H9 (cell line): ENCODE measurements at regions not wholly inside any gene's neighbourhood (a gene's known extent, or its start where the extent isn't known, plus 50 kb on each side); places are given as distances from the start of the nearest gene placed in this dataset.

Experiments
- DNase-seq: peaks from one replicate; pipeline ENCODE4 v3.0.0-alpha.2; 2017
- H2AFZ ChIP-seq: one replicate; pipeline ENCODE4 v1.6.1; 2013; ENCODE audit warnings: mild to moderate bottlenecking, low read length, control low read depth, moderate library complexity
- H2AK5ac ChIP-seq: 2 replicates; pipeline ENCODE4 v1.6.1; 2013; ENCODE audit warnings: low read length, control low read depth, mixed read lengths; ENCODE audit not compliant: insufficient read length
- H2BK120ac ChIP-seq: one replicate; pipeline ENCODE4 v1.6.1; 2013; ENCODE audit warnings: low read depth, mild to moderate bottlenecking, low read length, control low read depth, inconsistent platforms; ENCODE audit not compliant: poor library complexity, severe bottlenecking
- H2BK12ac ChIP-seq: 2 replicates; pipeline ENCODE4 v1.6.1; 2013; ENCODE audit warnings: low read length, control low read depth, mixed read lengths, low read depth; ENCODE audit not compliant: insufficient read length
- H2BK15ac ChIP-seq: 2 replicates; pipeline ENCODE4 v1.6.1; 2013; ENCODE audit warnings: low read depth, low read length, control low read depth
- H2BK20ac ChIP-seq: one replicate; pipeline ENCODE4 v1.6.1; 2013; ENCODE audit warnings: low read depth, mild to moderate bottlenecking, low read length, control low read depth, inconsistent platforms; ENCODE audit not compliant: poor library complexity, severe bottlenecking
- H2BK5ac ChIP-seq: 2 replicates; pipeline ENCODE4 v1.6.1; 2013; ENCODE audit warnings: low read length, control low read depth, mixed read lengths; ENCODE audit not compliant: insufficient read length
- H3K14ac ChIP-seq: 2 replicates; pipeline ENCODE4 v1.6.1; 2013; ENCODE audit warnings: low read length, control low read depth; ENCODE audit not compliant: insufficient read depth
- H3K18ac ChIP-seq: 2 replicates; pipeline ENCODE4 v1.6.1; 2013; ENCODE audit warnings: low read depth, mild to moderate bottlenecking, mixed read lengths, low read length, control low read depth; ENCODE audit not compliant: insufficient read length
- H3K23ac ChIP-seq: 2 replicates; pipeline ENCODE4 v1.6.1; 2013; ENCODE audit warnings: low read length, control low read depth, mixed read lengths, low read depth; ENCODE audit not compliant: insufficient read length
- H3K23me2 ChIP-seq: 2 replicates; pipeline ENCODE4 v1.6.1; 2013; ENCODE audit warnings: low read depth, mild to moderate bottlenecking, mixed read lengths, low read length, control low read depth; ENCODE audit not compliant: insufficient read length, poor library complexity, severe bottlenecking
- H3K27ac ChIP-seq: 2 replicates; pipeline ENCODE4 v1.5.1; 2013; ENCODE audit warnings: low read length, control low read depth, mixed read lengths, low read depth; ENCODE audit not compliant: insufficient read length
- H3K27me3 ChIP-seq: 2 replicates; pipeline ENCODE4 v1.6.1; 2013; ENCODE audit warnings: low read length, control low read depth, inconsistent platforms; ENCODE audit not compliant: insufficient read depth
- H3K4ac ChIP-seq: 2 replicates; pipeline ENCODE4 v1.6.1; 2013; ENCODE audit warnings: low read depth, mild to moderate bottlenecking, control low read depth, inconsistent platforms, low read length, moderate library complexity
- H3K4me1 ChIP-seq: 2 replicates; pipeline ENCODE4 v1.6.1; 2013; ENCODE audit warnings: low read length, control low read depth, inconsistent platforms; ENCODE audit not compliant: insufficient read depth
- H3K4me2 ChIP-seq: 2 replicates; pipeline ENCODE4 v1.6.1; 2013; ENCODE audit warnings: low read length, control low read depth, mixed read lengths; ENCODE audit not compliant: insufficient read length, insufficient read depth
- H3K56ac ChIP-seq: 2 replicates; pipeline ENCODE4 v1.6.1; 2013; ENCODE audit warnings: low read depth, mild to moderate bottlenecking, mixed read lengths, low read length, control low read depth; ENCODE audit not compliant: insufficient read length
- H3K79me1 ChIP-seq: 2 replicates; pipeline ENCODE4 v1.6.1; 2013; ENCODE audit warnings: low read depth, mild to moderate bottlenecking, moderate library complexity, low read length, control low read depth, inconsistent platforms; ENCODE audit not compliant: insufficient read depth, poor library complexity, severe bottlenecking
- H3K79me2 ChIP-seq: 2 replicates; pipeline ENCODE4 v1.6.1; 2013; ENCODE audit warnings: low read length, control low read depth, inconsistent platforms; ENCODE audit not compliant: insufficient read depth
- H3K9ac ChIP-seq: 2 replicates; pipeline ENCODE4 v1.6.1; 2013; ENCODE audit warnings: low read length, control low read depth, mixed read lengths; ENCODE audit not compliant: insufficient read length; ENCODE audit errors: extremely low read depth
- H3K9me3 ChIP-seq: one replicate; pipeline ENCODE4 v1.6.1; 2013; ENCODE audit warnings: low read depth, low read length, inconsistent platforms; ENCODE audit not compliant: control insufficient read depth
- H3T11ph ChIP-seq: one replicate; pipeline ENCODE4 v1.6.1; 2013; ENCODE audit warnings: mild to moderate bottlenecking, low read length, control low read depth, inconsistent platforms
- H4K20me1 ChIP-seq: one replicate; pipeline ENCODE4 v1.6.1; 2013; ENCODE audit not compliant: control insufficient read depth, insufficient read length, insufficient read depth
- H4K5ac ChIP-seq: 2 replicates; pipeline ENCODE4 v1.6.1; 2013; ENCODE audit warnings: low read depth, mild to moderate bottlenecking, mixed read lengths, low read length, control low read depth; ENCODE audit not compliant: insufficient read length
- H4K8ac ChIP-seq: replicated peaks from 2 replicates; pipeline ENCODE4 v1.6.1; 2013; ENCODE audit warnings: low read length, control low read depth, mixed read lengths, low read depth; ENCODE audit not compliant: insufficient read length
- H4K91ac ChIP-seq: 2 replicates; pipeline ENCODE4 v1.6.1; 2013; ENCODE audit warnings: low read depth, mild to moderate bottlenecking, moderate library complexity, mixed read lengths, low read length, control low read depth; ENCODE audit not compliant: insufficient read length
- H3K27ac Mint-ChIP-seq, 3 experiments: 2 replicates in 2 of 3; 3 replicates in 1 of 3; pipeline ENCODE4 v1.8.0; 2020 to 2021; ENCODE audit warnings: mixed read lengths in 3 of 3, mild to moderate bottlenecking in 1 of 3, moderate library complexity in 1 of 3
- H3K27me3 Mint-ChIP-seq: 2 replicates; pipeline ENCODE4 v1.8.0; 2021; ENCODE audit warnings: low read depth, mild to moderate bottlenecking, moderate library complexity, mixed read lengths
- H3K36me3 Mint-ChIP-seq, 3 experiments: 2 replicates in 2 of 3; 3 replicates in 1 of 3; pipeline ENCODE4 v1.8.0; 2020 to 2021; ENCODE audit warnings: low read depth in 3 of 3, mixed read lengths in 3 of 3; ENCODE audit not compliant: insufficient read depth in 1 of 3
- H3K4me1 Mint-ChIP-seq, 2 experiments: 2 replicates each; pipeline ENCODE4 v1.8.0; 2020; ENCODE audit warnings: mixed read lengths in 2 of 2
- H3K4me3 Mint-ChIP-seq, 2 experiments: 2 replicates in 1 of 2; 3 replicates in 1 of 2; pipeline ENCODE4 v1.8.0; 2020 to 2021; ENCODE audit warnings: mild to moderate bottlenecking in 2 of 2, mixed read lengths in 2 of 2, moderate library complexity in 1 of 2
- H3K9me3 Mint-ChIP-seq, 2 experiments: 2 replicates in 1 of 2; 3 replicates in 1 of 2; pipeline ENCODE4 v1.8.0; 2020; ENCODE audit warnings: mild to moderate bottlenecking in 2 of 2, mixed read lengths in 2 of 2, moderate library complexity in 1 of 2
- CTCF ChIP-seq: fragments of 200-600 bp; sonication (generic); conservative IDR thresholded peaks from 3 replicates; pipeline ENCODE4 v1.8.0; 2021; ENCODE audit warnings: antibody characterized with exemption, mild to moderate bottlenecking
- WGBS: extraction: QIAGEN DNeasy Blood & Tissue Kit; methylation state at CpG from one replicate; pipeline ENCODE4 v1.1.7; 2013; ENCODE audit warnings: missing lambda C conversion rate, low lambda C conversion rate, mixed read lengths; ENCODE audit not compliant: insufficient read length; ENCODE audit errors: extremely low coverage; 5-methylcytosine and 5-hydroxymethylcytosine counted together

- no peak for DNase-seq
- Histone ChIP-seq H3K79me1 (no peaks in the 10 kb centered on the region), H3K9me3 (no peaks in the 10 kb centered on the region), H3K4me1 (no peaks in the 10 kb centered on the region), H2AK5ac (no peak overlapping the region), H3K9ac (no peak overlapping the region), H4K20me1 (no peaks in the 10 kb centered on the region), H3K23ac (no peak overlapping the region), H3K23me2 (no peaks in the 10 kb centered on the region), H3K4ac (no peak overlapping the region), H3K27ac (no peak overlapping the region), H2BK5ac (no peak overlapping the region), H2BK20ac (no peak overlapping the region), H3K14ac (no peak overlapping the region), H2BK15ac (no peak overlapping the region), H3K4me2 (no peak overlapping the region), H3K56ac (no peak overlapping the region), H4K5ac (no peak overlapping the region), H2AFZ (no peak overlapping the region), H3K79me2 (no peaks in the 10 kb centered on the region), H3K18ac (no peak overlapping the region), H4K8ac (no peak overlapping the region), H4K91ac (no peak overlapping the region), H3T11ph (no peak overlapping the region), H2BK12ac (no peak overlapping the region), H3K27me3 (no peaks in the 10 kb centered on the region), H2BK120ac (no peak overlapping the region)
- Mint-ChIP-seq H3K27ac (no peak overlapping the region), H3K4me1 (peaks cover 9% of the 10 kb centered on the region in 2 experiments), H3K27me3 (no peaks in the 10 kb centered on the region), H3K36me3 (peaks cover 0 to 24% (median 4%) of the 10 kb centered on the region in 3 experiments; a peak in 4 of 7 replicates), H3K9me3 (peaks cover 13 to 23% of the 10 kb centered on the region in 2 experiments), H3K4me3 (no peak overlapping the region)
- no CpG with 5 or more reads among the region's 5 CpGs for WGBS
- TF ChIP-seq CTCF = no peak
Observed at GRCh38 chr18:2444201-2444875, 127.0 kb downstream of the METTL4 start.
